GM12873 (cell line): ENCODE measurements at regions not wholly inside any gene's neighbourhood (a gene's known extent, or its start where the extent isn't known, plus 50 kb on each side); places are given as distances from the start of the nearest gene placed in this dataset.
A peak's percentile ranks its signal among the peaks of the same experiment; 100 is the strongest.

ENCODE experiments used
- CTCF ChIP-seq: IDR thresholded peaks from 2 replicates; pipeline ENCODE4 v1.5.1; 2012; ENCODE audit warnings: low read depth, mild to moderate bottlenecking, moderate library complexity, low read length, control low read depth; ENCODE audit not compliant: insufficient read depth; ENCODE audit errors: missing control alignments

DNA sequence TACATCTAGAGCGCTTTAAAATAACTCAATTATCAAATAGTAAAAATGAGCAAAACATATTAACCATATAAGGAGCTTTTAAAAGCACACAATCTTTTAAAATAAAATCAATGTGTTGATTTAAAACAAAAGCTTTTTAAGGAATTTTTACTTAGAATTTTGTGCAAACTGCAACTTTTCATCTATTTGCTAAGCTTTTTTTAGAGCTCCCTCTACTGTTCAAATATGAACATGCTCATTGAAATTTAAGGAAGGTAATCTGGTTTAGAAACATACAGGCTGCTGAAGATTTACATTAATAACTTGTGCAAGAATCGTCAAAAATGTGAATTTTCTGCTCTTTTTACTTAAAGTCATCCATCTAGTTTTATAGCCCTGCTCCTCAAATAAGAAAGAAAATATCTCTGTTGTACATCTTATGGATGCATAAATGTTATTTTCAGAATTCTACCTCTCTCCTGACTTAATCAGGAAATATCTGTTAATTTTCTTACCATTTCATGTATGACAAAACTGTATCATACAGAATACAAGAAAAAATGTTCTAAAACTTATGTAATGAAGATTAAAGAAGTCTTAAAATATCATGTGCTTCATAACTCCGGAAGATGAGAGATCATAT lies 469.4 kb upstream of the ROBO2 start:
- TF ChIP-seq CTCF, result peak; percentile 48

GRCh38 chr3:76576201-76576600 lies 463.7 kb upstream of the ROBO2 start:
- TF ChIP-seq CTCF, result no peak

DNA sequence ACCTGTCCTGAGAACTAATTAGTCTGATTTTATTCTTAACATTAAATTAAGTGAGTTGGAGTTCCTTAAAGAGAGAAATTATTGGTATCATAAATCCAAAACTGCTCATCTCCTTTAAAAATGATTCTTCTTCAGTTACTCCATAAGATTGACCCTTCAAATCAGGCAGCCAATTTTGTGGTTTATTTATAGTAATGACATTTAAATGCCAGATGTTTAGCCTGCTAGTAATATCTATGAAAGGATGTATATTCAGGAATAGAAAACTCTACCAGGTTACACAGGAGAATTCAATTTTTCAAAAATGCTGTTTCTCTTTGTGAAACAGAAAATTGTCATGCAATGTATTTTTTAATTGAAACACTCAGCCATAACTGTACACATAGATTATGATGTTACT lies 457.8 kb upstream of the ROBO2 start:
- TF ChIP-seq CTCF, result no peak

DNA sequence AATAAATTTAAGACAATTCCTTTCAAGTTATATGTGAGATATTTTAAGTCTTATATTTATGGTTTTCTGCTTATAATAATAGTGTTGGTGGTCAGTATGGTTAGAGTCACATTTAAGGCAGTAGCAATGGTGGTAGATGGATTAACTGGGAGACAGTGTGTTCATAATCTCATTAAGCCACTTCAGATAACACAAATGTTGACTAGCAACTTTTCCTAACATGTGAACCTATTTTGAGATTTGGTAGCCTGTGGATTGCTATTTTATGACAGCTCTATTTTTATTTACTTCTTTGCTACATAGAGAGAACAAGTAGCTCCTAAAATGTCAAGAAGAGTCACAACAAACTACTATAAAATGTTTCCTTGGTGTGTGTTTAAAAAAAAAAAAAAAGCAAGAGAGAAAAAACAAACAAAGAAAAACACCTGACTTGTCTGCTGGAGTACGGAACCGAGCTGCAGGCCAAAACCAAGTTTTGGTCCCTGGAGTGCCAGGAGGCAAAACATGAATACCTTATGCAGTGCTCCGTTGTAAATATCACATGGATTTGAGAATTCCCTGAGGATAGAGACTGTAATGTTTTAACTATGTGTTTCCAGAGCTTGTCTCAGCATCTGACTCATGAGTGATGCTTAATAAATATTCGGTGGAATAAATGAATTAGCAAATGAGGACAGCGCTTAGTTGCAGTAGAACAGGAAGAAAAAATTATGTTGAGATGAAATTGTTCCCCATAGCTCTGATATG lies 457.1 kb upstream of the ROBO2 start:
- no peak for TF ChIP-seq CTCF

DNA sequence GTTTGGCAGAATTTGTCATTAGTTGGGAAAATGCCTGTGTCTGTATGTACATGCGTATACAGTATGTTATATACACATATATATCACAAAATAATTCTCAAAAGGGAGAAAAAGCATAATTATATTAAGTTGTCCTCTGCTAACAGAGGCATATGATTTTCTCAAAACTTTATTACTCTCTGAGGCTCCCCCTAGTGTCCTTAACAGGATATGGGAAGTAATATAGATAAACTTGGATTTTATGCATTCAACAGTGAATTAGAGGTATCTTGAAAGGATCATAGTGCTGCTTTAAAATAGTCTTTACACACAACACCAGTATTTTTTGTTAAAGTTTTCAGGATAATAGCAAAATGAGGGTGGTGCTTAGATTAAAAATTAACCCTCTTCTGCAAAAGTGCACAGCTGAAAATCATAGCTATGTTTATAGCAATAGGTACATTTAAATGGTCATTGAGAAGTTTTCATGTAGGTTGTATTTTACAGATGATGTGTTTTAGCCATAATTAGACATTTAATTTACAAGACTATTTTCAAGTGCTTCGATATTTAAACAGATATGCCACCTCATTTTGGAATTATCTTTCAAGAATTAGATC lies 454.0 kb upstream of the ROBO2 start:
- peak; percentile 40 for TF ChIP-seq CTCF

- TF ChIP-seq CTCF, result no peak
Measured at GRCh38 chr3:76586471-76586870, 453.4 kb upstream of the ROBO2 start.

DNA sequence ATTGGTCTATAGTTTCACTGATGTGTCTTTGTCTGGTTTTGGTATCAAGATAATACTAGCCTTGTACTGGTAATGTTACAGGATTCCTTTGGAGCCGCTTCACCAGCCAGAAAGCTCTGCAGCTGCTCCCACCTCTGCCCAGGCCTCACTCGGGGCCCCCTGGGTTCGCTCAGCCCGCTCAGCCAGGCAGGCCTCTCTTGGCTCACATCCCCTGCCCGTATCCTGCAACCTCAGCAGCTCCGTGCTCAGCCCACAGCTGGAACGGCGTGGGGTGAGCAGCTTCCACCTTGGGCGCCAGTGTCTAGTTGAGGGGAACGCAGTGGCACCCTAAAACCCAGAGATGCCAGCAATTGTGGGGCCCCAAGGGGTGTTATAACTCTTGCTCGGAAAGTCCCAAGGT lies 429.7 kb upstream of the ROBO2 start:
- no peak for TF ChIP-seq CTCF
